NCI-H748 treated with DMSO at 0.1 percent for 48 hours (cell line): ENCODE measurements at regions not wholly inside any gene's neighbourhood (a gene's known extent, or its start where the extent isn't known, plus 50 kb on each side); places are given as distances from the start of the nearest gene placed in this dataset.
"Not testable (repeated sequence)": the region's sequence is repeated elsewhere in the genome, so short reads cannot be mapped to it uniquely, and the experiment has no call there.

ENCODE experiments used
- DNase-seq: peaks from one replicate; lab custom pipeline; 2025; lab: John Stamatoyannopoulos, UW

DNA sequence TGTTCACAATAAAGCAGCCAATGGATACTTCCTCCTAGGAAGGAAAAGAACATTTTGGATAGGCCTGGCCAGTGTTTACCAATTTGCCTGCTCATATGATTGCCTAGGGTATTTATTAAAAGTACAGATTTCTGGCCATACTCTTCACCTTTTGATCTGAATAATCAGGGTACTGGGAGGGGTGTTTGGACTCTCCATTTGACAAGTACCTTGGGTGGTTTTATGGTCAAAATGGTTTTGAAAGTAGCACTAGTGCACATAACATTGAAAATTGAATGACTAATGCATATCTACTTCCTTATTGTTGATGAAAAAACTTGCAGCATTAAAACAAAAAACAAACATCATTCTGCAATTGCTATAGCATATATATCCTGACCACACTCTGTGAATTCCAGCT, 333.3 kb upstream of the CDH2 start:
- DNase-seq, result no peak

DNA sequence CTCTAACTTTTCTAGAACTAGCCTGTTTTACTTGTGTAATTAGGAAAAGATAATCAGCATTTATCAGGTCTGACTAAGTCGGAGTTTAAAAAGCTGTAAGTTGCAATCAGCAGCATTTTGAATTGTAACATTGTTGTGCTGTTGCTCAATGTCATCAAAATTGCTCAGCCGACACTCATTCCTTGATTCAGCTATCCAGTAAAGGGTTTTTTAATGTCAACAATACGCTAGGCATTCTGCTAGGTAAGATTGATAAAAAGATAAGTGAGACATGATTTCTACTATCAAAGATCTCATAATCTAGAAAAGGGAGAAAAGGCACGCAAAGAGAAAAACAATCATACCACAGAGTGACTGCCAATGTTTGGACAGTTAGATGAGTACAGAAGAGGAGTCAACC, 327.1 kb upstream of the CDH2 start:
- DNase-seq, result no peak

DNA sequence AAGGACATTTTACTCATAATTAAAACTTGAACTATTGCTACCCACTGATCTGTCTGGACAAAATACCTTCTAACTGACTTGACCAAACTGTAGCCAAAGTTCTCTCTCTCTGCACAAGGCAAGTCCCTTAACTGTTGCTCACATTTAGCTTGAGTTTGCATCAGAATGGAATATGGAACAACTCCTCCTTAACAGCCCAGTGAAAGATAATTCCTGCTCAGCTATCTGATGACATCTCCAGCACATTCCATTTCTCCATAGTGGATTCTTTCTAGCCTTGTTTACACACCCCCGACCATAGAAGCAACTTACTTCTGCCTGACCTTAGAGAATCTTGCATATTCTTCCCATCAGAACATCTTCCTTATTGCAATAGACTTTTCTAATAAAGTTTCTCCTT, 317.2 kb upstream of the CDH2 start:
- no peak for DNase-seq

DNA sequence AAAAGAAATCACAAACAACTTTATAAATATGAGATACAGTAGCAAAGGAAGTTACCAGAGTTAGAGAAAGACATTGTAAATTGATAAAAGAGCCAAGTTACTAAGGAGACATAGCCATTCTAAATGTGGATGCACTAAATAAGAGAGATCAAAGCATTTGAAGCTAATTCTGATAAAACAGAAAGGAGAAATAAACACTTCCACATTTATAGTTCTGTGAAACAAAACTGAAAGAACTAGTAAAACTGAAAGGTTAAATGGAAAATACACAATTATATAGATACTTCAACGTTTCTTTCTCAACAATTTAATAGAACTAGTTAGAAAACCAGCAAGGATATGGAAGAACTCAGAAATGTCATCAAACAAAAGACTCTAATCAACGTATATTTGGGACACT, 309.0 kb upstream of the CDH2 start:
- no peak for DNase-seq

DNA sequence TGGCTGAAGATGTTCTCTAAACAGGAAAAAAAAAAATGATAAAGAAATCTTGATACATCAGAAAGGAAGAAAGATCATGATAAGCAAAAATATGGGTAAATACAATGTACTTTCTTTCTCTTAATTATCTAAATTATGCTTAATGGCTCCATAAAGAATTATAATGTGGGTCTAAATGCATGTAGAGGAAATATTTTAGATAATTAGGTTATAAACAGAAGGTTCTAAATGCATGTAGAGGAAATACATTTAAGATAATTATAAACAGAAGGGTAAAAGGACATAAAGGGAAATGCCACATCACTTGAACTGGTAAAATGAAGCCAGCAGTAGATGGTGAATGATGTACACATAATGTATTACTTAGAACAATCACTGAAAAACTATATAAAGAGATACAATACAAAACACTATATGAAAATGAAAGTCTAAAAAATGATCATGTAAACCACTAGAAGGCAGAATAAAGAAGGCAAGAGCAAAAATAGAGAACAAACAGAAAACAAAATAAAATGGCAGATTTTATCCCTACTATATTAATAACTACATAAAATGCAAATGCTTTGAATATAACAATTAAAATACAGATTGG, 308.4 kb upstream of the CDH2 start:
- DNase-seq, result no peak

DNA sequence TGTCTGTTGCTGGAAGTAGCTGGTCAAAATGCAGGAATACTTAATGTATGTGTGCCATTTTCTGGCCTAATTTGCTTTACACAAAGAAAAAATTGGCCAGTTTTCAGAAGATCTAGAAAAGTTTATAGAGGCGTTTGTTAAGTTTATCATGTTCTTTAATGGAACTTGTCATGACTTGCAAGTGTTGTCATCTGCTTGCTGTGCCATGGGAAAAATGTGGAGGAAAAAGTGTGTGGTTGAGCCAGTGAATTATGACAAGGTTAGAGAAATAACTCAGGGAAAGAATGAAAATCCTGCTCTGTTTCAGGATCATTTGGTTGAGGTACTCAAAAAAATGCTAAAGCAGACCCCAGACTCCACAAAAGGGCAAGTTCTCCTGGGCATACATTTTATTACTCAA, 301.6 kb upstream of the CDH2 start:
- no peak for DNase-seq

DNA sequence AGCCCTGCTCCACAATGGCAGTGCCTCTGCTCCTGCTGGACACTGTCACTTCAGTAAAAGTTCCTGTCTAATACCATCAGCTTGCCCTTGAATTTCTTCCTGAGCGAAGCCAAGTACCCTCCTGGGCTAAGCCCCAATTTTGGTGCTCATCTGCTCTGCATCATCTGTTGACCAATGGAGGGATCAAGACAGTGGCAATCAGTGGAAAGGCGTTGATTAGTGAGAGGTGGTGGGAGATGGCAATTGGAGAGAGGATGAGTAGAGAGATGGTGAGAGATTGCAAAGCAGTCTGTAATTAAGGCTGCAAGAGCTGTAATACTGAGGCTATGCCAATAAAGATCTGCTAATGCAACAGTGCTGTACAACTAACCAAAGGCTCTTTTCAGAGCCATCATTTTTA, 299.4 kb upstream of the CDH2 start:
- DNase-seq, result no peak

DNA sequence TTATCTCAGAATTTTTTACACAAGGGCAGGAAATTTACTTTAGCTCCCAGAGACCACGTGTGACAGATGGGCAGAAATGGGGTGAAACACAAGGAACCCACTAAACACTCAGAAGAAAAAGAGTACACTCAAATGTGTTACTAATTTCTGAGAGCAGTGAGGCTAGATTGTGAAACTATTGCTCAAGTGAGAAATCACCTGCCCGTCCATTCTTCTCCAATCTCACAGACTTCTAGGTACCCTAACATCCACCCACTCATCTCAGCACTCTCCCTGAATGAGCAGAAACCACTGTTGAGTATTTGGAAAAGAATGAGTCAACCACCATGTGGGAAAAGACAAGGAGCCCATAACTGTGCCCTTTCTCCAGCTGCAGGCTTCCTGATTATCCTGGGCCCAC, 293.0 kb upstream of the CDH2 start:
- no peak for DNase-seq

DNA sequence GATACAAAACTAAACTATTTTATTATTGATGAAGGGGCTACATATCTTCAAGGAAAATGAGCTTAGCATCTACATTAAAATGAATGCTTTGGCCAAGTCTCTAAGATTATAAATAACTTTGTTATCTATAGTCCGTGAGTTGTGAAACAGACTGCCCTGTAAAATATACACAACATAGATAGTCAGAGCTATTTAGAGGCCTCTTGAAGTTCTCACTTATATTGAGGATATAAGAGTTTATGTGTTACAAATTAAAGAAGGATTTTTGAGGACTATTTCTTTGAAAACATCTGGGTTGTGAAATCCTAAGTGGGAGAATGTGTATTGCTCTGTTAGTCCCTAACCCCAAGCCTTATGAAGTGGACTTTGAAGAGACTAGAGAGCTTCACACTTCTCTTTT, 292.0 kb upstream of the CDH2 start:
- DNase-seq, result no peak

DNA sequence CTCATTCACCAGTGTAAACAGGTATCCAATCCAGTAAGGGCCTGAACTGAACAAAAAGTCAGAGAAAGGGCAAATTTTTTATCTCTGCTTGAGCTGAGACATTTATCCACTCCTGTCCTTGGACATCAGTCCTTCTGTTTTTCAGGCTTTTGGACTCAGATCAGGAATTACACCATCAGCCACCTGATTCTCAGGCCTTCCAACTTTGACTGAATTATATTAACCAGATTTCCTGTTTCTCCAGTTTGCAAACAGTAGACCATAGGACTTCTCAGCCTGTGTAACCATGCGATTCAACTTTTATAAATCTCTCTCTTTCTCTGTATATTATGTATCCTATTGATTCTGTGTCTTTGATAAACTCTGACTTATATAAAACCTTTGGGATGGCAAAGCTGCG, 289.3 kb upstream of the CDH2 start:
- DNase-seq, result no peak

DNA sequence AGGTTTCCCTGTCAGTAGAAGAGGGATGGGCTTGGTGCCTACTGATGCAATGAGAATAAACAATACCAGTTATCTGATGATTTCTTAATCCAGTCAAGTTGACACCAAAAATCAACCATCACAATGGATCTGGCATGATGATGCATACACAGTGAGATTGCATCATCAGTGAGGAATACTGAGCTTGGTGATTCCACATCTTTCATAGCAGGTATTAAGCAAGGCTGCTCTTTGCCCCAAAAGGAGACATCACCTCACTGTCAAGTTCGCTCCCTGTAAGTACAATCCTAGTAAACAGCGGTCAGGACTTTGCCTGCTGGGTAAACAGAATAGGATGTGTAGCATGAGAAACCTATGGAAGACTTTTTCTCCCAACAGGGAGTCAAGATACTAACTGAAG, 282.7 kb upstream of the CDH2 start:
- DNase-seq, result no peak

DNA sequence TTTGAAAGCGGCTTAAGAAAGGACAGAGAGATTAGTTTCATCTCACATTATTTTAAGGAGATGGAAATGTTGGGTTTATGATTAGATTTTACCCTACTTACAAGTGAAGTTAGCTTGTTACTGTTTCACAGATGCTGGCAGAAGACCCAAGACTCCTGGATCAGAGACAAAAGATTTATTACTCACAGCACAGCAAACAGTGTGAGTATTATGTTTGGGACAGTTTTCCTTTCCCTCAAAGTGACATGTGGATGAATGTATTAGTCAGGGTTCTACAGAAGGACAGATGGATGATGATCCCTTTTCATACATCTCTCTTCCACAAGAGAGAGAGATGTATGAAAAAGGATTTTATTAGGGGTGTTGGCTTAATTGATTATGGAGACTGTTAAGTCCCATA, 281.8 kb upstream of the CDH2 start:
- DNase-seq, result no peak

DNA sequence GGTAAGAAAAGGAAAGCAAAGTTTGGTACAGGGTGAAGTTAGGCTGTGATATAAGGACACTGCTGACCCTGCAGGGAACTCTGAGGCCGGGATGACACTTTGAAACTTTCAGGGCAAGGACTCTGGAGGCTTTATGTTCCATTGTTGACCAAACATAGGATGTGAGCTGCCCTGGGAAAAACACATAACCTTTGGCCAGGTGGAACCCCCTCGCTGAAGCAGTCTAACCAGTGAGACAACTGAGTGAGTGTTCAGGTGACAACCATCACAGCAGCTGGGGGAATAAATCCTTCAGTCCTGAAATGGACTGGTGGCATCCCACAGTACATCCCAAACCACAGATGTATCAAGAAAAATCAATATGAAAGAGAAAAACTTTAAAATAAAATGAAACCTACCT, 280.9 kb upstream of the CDH2 start:
- no peak for DNase-seq

DNA sequence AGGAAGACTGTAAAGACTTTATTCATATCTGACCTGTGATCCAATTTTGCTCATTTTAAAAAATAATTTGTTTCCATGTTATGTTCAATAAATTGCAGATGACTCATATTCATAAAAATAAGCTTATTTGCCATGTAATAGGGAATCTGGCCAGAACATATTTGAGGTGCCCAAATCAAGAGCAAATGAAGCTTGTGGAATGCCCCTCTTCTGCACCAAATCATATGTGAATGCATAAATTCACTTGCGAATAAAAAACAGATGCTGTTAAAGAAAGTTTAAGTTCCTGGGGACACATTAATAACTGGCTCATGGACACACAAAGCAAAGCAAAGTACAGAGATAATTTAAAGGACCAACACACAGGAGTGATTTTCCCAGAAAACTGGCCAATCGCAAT, 279.0 kb upstream of the CDH2 start:
- no peak for DNase-seq

DNA sequence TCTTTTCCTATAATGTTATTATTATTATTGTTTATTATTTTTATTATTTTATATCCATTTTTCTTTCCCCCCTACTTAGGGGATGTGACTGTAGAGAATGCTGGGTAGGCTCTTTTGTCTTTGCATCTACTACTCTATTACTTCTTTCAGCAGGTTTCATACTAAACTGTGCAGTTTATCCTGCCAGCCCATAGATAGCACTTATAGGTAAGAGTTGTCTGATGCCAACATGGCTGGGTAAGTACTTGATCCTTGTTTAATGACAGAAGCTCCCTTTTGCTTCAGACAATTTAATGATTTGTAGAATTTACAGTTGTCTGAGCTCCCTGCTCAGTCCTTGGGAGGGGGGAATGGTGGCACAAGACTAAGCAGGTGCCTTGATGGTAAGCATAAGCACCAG, 262.9 kb upstream of the CDH2 start:
- no peak for DNase-seq

DNA sequence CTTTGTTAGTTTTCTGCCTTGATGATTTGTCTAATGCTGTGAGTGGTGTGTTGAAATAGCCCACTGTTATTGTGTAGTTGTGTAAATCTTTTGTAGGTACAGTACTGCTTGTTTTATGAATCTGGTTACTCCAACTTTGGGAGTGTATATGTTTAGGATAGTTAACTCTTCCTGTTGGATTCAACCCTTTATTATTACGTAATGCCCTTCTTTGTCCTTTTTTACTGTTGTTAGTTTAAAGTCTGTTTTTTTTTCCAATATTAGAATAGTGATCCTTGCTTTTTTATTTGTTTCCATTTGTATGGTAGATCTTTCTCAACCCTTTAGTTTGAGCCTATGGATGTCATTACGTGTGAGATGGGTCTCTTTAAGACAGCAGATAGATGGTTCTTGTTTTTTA, 261.5 kb upstream of the CDH2 start:
- DNase-seq, result no peak

DNA sequence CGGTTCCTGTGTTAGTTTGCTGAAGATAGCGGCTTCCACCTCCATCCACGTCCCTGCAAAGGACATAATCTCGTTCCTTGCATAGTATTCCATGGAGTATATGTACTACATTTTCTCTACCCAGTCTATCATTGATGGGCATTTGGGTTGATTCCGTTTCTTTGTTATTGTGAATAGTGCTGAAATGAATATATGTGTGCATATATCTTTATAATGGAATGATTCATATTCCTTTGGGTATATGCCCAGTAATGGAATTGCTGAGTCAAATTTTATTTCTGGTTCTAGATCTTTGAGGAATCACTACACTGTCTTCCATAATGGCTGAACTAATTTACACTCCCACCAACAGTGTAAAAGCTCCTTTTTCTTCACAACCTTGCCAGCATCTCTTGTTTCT, 255.4 kb upstream of the CDH2 start:
- DNase-seq, result no peak

DNA sequence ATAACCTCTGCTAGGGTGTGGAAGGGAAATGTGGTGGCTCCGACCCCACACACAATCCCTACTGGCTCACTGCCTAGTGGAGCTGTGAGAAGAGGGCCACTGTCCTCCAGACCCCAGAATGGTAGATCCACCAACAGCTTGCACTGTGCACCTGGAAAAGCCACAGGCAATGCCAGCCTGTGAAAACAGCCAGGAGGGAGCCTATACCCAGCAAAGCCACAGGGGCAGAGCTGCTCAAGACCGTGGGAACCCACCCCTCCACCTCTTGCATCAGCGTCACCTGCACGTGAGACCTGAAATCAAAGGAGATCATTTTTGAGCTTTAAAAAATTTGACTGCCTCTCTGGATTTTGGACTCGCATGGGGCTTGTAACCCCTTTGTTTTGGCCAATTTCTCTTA, 249.0 kb upstream of the CDH2 start:
- no peak for DNase-seq

DNA sequence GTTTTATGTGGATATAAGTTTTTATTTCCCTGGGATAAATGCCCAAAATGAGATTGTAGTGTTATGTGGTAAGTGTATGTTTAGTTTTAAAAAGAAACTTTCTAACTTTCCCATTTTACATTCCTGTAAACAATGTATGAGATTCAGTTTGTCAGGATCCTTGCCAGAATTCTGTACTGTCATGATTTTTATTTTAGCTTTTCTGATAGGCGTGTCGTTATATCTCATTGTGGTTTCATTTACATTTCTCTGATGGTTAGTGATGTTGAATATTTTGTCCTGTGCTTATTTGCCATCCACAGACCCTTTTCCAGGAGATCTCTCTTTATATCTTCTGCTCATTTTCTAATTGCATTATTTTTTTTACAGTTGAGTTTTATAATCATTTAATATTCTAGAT, 245.6 kb upstream of the CDH2 start:
- DNase-seq, result peak; percentile 23

DNA sequence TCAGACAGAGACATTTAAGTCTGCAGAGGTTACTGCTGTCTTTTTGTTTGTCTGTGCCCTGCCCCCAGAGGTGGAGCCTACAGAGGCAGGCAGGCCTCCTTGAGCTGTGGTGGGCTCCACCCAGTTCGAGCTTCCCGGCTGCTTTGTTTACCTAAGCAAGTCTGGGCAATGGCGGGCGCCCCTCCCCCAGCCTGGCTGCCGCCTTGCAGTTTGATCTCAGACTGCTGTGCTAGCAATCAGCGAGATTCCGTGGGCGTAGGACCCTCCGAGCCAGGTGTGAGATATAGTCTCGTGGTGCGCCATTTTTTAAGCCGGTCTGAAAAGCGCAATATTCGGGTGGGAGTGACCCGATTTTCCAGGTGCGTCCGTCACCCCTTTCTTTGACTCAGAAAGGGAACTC, 245.0 kb upstream of the CDH2 start:
- not testable (repeated sequence) for DNase-seq

DNA sequence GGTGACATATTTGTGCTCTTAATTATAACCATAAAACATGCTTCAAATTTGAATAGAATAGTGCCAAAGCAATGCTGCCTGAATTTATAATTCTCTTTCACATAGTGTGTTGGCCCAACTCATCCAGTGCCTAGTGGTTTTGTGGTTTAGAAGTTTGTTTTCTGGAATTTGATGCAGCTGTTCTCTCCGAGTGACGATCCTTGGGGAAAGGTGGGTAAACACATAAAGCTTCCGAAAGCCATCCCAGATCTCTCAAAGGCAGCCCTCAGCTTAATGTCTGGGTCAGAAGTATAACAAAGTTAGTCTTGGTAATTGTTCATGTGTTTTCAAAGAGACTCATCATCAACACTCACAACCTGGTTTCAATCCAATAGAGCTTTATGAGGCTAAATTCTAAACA, 235.6 kb upstream of the CDH2 start:
- no peak for DNase-seq

DNA sequence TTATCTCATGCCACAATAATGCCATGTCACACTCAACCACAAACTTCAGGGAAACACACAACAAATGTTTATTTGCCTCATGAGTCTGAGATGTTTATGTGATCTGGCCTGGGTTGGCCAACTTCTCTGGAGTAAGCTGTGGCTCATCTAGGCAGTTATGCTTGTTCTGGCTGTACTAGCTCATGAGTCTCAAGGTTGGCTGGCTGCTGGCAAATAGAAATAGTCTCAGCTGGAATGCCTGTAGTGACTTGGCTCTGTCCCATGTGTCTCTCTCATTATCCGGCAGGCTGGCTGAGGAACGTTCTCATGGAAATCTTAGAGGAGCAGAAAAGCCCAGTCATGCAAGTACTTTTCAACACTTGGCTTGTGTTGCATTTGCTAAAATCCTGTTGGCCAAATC, 234.9 kb upstream of the CDH2 start:
- no peak for DNase-seq

DNA sequence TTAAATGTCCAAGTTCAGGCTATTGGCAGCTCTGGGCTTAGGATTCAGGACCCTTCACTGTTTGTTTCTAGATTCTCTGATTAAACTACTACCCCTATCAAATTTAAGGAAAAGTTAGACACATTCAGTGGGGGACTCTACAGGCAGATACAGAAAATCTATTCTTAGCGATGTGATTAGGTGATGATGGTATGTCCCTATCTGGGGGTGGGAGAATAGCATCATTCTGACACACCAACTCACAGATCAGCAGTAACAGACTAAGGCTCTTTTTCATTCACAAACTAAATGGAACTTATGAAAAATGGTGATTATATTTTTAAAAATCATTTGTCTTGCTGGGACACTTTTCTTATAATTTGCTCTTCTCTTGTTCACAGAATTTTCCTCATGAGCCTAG, 232.9 kb upstream of the CDH2 start:
- no peak for DNase-seq

DNA sequence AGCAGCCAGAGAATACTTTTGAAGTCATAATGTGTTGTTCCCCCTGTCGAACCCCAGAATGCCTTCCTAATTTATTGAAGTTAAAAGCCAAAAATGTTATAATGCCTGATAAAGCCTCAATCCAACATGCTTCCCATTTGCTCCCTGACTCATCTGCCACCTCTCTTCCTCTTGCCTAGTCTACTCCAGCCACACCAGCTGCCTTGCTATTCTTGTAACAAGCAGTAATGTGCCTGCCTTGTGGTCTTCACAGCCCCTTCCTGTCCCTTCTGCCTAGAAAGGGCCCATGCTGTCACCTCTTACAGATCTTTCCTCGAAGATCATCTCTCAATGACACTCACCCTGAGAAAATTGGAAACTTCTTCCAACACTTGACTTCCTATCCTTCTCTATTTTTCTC, 231.6 kb upstream of the CDH2 start:
- DNase-seq, result no peak

DNA sequence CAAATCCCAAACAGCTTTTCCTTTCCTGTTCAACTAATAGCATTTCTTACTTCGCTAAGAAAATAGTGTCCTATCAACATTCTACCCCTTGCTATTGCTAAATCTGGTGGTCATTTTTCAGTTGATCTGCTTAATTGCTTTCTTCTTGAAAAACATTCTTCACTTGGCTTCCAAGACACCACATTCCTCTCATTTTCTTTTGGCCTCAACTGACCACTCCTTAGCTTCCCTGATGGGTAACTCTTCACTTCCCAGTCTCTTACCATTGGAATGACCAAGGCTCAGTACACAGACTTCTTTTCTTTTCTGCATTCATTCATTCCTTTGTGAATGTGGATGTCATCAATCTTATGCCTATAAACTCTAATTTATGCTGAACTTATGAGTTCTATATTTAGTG, 230.8 kb upstream of the CDH2 start:
- DNase-seq, result no peak
